ENCODE measurements at regions not wholly inside any gene's neighbourhood (a gene's known extent, or its start where the extent isn't known, plus 50 kb on each side); places are given as distances from the start of the nearest gene placed in this dataset.

- no peak for TF ChIP-seq CBX5 (IDR thresholded peaks at IDR 0.05; ENCODE audit: low read depth, low read length)
- TF ChIP-seq SIN3A (conservative IDR thresholded peaks at IDR 0.05 in 1 of 2, IDR thresholded peaks at IDR 0.05 in 1 of 2; ENCODE audit: low read depth in 1 of 2, low read length in 2 of 2), result no peak
- no peak for TF ChIP-seq EZH2 (IDR thresholded peaks at IDR 0.05; ENCODE audit: low read depth, low read length, severe bottlenecking)
- no peak for TF ChIP-seq SUZ12 (IDR thresholded peaks at IDR 0.05; ENCODE audit: low read length)
- TF ChIP-seq EP300 (IDR thresholded peaks at IDR 0.05; ENCODE audit: borderline replicate concordance in 1 of 2, low read depth in 2 of 2, low read length in 2 of 2), result no peak
- no peak for TF ChIP-seq SP1 (IDR thresholded peaks at IDR 0.05; ENCODE audit: low read depth, low read length)
- TF ChIP-seq FOSL1 (IDR thresholded peaks at IDR 0.05; ENCODE audit: insufficient read depth, low read depth, low read length), result no peak
Measured at GRCh38 chr1:2905356-2905755, 103.9 kb upstream of the TTC34 start (continued).
